GM23338 (cell line): ENCODE measurements at regions not wholly inside any gene's neighbourhood (a gene's known extent, or its start where the extent isn't known, plus 50 kb on each side); places are given as distances from the start of the nearest gene placed in this dataset.
A peak's percentile ranks its signal among the peaks of the same experiment; 100 is the strongest.

Source experiments
- ATAC-seq: fragments of 200-7000 bp; cut with Tn5 transposase; 3 replicates; pipeline ENCODE4 v1.9.1; 2020
- DNase-seq: peaks from one replicate; pipeline ENCODE4 v3.0.0-alpha.2; 2015; ENCODE audit warnings: low spot score
- H2AFZ ChIP-seq: fragments of 200-600 bp; sonication (generic); 2 replicates; pipeline ENCODE4 v1.8.0; 2016; ENCODE audit warnings: antibody characterized with exemption, mild to moderate bottlenecking, moderate library complexity
- H3F3A ChIP-seq: fragments of 200-600 bp; sonication (generic); replicated peaks from 2 replicates; pipeline ENCODE4 v1.8.0; 2017; ENCODE audit warnings: antibody characterized with exemption, mixed run types, low read depth
- H3K27ac ChIP-seq: fragments of 200-600 bp; sonication (generic); 2 replicates; pipeline ENCODE4 v1.6.1; 2016; ENCODE audit warnings: low read depth
- H3K27me3 ChIP-seq: fragments of 200-600 bp; sonication (generic); 2 replicates; pipeline ENCODE4 v1.8.0; 2016; ENCODE audit warnings: mild to moderate bottlenecking, mixed run types, moderate library complexity; ENCODE audit not compliant: insufficient read depth
- H3K36me3 ChIP-seq: fragments of 200-600 bp; sonication (generic); 2 replicates; pipeline ENCODE4 v1.8.0; 2016; ENCODE audit warnings: mild to moderate bottlenecking; ENCODE audit not compliant: insufficient read depth
- H3K4me1 ChIP-seq: fragments of 200-600 bp; sonication (generic); 2 replicates; pipeline ENCODE4 v1.8.0; 2016; ENCODE audit warnings: mild to moderate bottlenecking, moderate library complexity; ENCODE audit not compliant: insufficient read depth
- H3K4me2 ChIP-seq: fragments of 200-600 bp; sonication (generic); 2 replicates; pipeline ENCODE4 v1.7.1; 2017; ENCODE audit warnings: mixed run types
- H3K4me3 ChIP-seq: fragments of 200-600 bp; sonication (generic); 2 replicates; pipeline ENCODE4 v1.6.1; 2016; ENCODE audit warnings: mixed run types
- H3K79me2 ChIP-seq: fragments of 200-600 bp; sonication (generic); replicated peaks from 2 replicates; pipeline ENCODE4 v1.8.0; 2017; ENCODE audit warnings: mild to moderate bottlenecking; ENCODE audit not compliant: insufficient read depth
- H3K9me2 ChIP-seq: fragments of 200-600 bp; sonication (generic); 2 replicates; pipeline ENCODE4 v1.8.0; 2017; ENCODE audit not compliant: insufficient read depth
- H4K20me1 ChIP-seq: fragments of 200-600 bp; sonication (generic); replicated peaks from 2 replicates; pipeline ENCODE4 v1.8.0; 2017; ENCODE audit warnings: mild to moderate bottlenecking; ENCODE audit not compliant: insufficient read depth
- H3K27ac Mint-ChIP-seq: 2 replicates; pipeline ENCODE4 v1.8.0; 2020; ENCODE audit warnings: inconsistent platforms, mild to moderate bottlenecking, moderate library complexity, mixed read lengths
- H3K27me3 Mint-ChIP-seq: 3 replicates; pipeline ENCODE4 v1.8.0; 2022; ENCODE audit warnings: low read depth, mild to moderate bottlenecking, moderate library complexity, mixed read lengths, inconsistent platforms; ENCODE audit not compliant: insufficient read depth, poor library complexity
- H3K36me3 Mint-ChIP-seq: 3 replicates; pipeline ENCODE4 v1.8.0; 2021; ENCODE audit warnings: low read depth, mild to moderate bottlenecking, inconsistent platforms, moderate library complexity, mixed read lengths
- H3K4me1 Mint-ChIP-seq: 3 replicates; pipeline ENCODE4 v1.8.0; 2020; ENCODE audit warnings: mild to moderate bottlenecking, inconsistent platforms, mixed read lengths
- H3K4me3 Mint-ChIP-seq: 3 replicates; pipeline ENCODE4 v1.8.0; 2021; ENCODE audit warnings: moderate library complexity, mild to moderate bottlenecking, inconsistent platforms, mixed read lengths
- H3K9me3 Mint-ChIP-seq: 3 replicates; pipeline ENCODE4 v1.8.0; 2020; ENCODE audit warnings: moderate library complexity, mild to moderate bottlenecking, inconsistent platforms, mixed read lengths
- CREB1 ChIP-seq: fragments of 250-450 bp; sonication (Bioruptor Pico); IDR thresholded peaks from 2 replicates; pipeline ENCODE4 v1.5.0; 2020; ENCODE audit warnings: low read depth, mild to moderate bottlenecking, moderate library complexity
- ETS1 ChIP-seq: IDR thresholded peaks from 2 replicates; pipeline ENCODE4 v1.6.1; 2016; ENCODE audit warnings: antibody characterized with exemption
- EZH2 ChIP-seq: fragments of 200-600 bp; sonication (generic); IDR thresholded peaks from one replicate; pipeline ENCODE4 v1.8.0; 2017; ENCODE audit warnings: antibody characterized with exemption, mild to moderate bottlenecking, low read depth; ENCODE audit not compliant: unreplicated experiment
- EZH2phosphoT487 ChIP-seq: fragments of 200-600 bp; sonication (generic); IDR thresholded peaks from one replicate; pipeline ENCODE4 v1.8.1; 2018; ENCODE audit warnings: antibody characterized with exemption; ENCODE audit not compliant: unreplicated experiment
- NANOG ChIP-seq: IDR thresholded peaks from 2 replicates; pipeline ENCODE4 v1.6.1; 2016; ENCODE audit warnings: antibody characterized with exemption, borderline replicate concordance
- STAT1 ChIP-seq: IDR thresholded peaks from one replicate; pipeline ENCODE4 v1.6.1; 2016; ENCODE audit warnings: antibody characterized with exemption; ENCODE audit not compliant: unreplicated experiment
- ZNF114 ChIP-seq: fragments of 250-450 bp; sonication (Bioruptor Pico); IDR thresholded peaks from 2 replicates; pipeline ENCODE4 v1.5.0; 2020; ENCODE audit warnings: mild to moderate bottlenecking, moderate library complexity
- ZNF331 ChIP-seq: fragments of 250-450 bp; sonication (Bioruptor Pico); IDR thresholded peaks from 2 replicates; pipeline ENCODE4 v1.5.0; 2020; ENCODE audit warnings: low read depth, mild to moderate bottlenecking, moderate library complexity
- TF ChIP-seq, protein P1 (sequence below), 2 experiments: fragments of 200-600 bp in 1 of 2; sonication (generic) in 1 of 2; conservative IDR thresholded peaks; 2 replicates each; pipeline versions ENCODE4 v1.5.1 to v1.6.1; 2016 to 2017; ENCODE audit warnings: antibody characterized with exemption in 2 of 2, low read depth in 2 of 2, mild to moderate bottlenecking in 2 of 2, moderate library complexity in 1 of 2
- TF ChIP-seq, protein P2 (sequence below): IDR thresholded peaks from one replicate; pipeline ENCODE4 v1.6.1; 2018; ENCODE audit warnings: antibody characterized with exemption; ENCODE audit not compliant: unreplicated experiment

DNA sequence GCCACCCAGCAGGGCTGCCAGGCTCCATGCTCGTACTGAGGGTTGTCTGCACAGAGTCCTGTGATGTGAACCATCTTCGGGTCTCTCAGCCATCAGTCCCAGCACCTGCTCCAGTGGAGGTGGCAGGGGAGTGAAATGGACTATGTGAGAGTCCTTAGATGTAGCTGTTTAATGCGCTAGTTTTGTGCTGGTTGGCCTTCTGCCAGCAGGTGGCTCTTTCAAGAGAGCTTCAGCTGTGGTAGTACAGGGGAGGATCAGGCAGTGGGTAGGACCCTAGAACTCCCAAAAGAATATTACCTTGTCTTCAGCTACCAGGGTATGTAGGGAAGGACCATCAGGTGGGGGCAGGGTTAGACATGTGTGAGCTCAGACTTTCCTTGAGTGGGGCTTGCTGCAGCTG is 1066.0 kb downstream of the GLUD2 start:
- Mint-ChIP-seq H3K36me3 (peaks cover 3% of the 10 kb centered on the region; the same call in 2 of the 3 replicates), H3K27me3 (no peaks in the 10 kb centered on the region), H3K9me3 (no peaks in the 10 kb centered on the region), H3K4me3 (no peak overlapping the region), H3K27ac (no peak overlapping the region), H3K4me1 (peaks cover 15% of the 10 kb centered on the region)
- no peaks in the 10 kb centered on the region for H3K36me3 ChIP-seq
- H2AFZ ChIP-seq = no peak overlapping the region
- H4K20me1 ChIP-seq = no peaks in the 10 kb centered on the region
- no peaks in the 10 kb centered on the region for H3K9me2 ChIP-seq
- peak; percentile 31; the same call in 1 of the 3 replicates for ATAC-seq
- TF ChIP-seq STAT1 = no peak
- no peak for TF ChIP-seq EZH2
- TF ChIP-seq, protein P1, sequence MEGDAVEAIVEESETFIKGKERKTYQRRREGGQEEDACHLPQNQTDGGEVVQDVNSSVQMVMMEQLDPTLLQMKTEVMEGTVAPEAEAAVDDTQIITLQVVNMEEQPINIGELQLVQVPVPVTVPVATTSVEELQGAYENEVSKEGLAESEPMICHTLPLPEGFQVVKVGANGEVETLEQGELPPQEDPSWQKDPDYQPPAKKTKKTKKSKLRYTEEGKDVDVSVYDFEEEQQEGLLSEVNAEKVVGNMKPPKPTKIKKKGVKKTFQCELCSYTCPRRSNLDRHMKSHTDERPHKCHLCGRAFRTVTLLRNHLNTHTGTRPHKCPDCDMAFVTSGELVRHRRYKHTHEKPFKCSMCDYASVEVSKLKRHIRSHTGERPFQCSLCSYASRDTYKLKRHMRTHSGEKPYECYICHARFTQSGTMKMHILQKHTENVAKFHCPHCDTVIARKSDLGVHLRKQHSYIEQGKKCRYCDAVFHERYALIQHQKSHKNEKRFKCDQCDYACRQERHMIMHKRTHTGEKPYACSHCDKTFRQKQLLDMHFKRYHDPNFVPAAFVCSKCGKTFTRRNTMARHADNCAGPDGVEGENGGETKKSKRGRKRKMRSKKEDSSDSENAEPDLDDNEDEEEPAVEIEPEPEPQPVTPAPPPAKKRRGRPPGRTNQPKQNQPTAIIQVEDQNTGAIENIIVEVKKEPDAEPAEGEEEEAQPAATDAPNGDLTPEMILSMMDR (conservative IDR thresholded peaks at IDR 0.05; ENCODE audit: low read depth in 2 of 2) = peak; percentile 37 to 46
- TF ChIP-seq ETS1 = no peak
- no peak for TF ChIP-seq ZNF114 (CRISPR knock-in tag)
- H3K4me1 ChIP-seq = peaks cover 9% of the 10 kb centered on the region; the same call in 1 of the 2 replicates
- DNase-seq = peak; percentile 11
- no peaks in the 10 kb centered on the region for H3K79me2 ChIP-seq
- no peak overlapping the region for H3K27ac ChIP-seq
- no peak overlapping the region for H3K4me2 ChIP-seq
- H3K4me3 ChIP-seq = no peak overlapping the region
- H3F3A ChIP-seq = no peaks in the 10 kb centered on the region
- H3K27me3 ChIP-seq = no peaks in the 10 kb centered on the region

DNA sequence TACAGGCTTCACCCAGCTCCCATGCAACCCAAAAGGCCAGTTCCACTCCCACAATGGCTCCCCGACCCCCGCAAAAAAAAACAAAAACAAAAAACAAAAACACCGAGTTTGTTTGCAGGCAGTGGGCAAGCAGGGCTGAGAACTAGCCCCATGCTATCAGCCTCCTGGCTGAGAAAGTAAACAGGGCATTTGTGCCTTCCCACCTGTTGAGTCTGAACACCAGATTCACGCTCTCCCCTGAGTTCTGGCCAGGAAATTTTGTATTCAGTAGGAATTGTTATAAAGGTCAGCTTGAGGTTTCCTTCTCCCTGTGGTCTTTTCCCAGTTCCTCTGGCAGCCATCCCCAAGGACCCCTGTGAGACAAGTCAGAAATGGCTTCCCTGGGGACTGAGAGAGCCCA is 1066.5 kb downstream of the GLUD2 start:
- H3K27me3 Mint-ChIP-seq = no peaks in the 10 kb centered on the region
- no peak overlapping the region for H3K4me3 Mint-ChIP-seq
- no peaks in the 10 kb centered on the region for H3F3A ChIP-seq
- TF ChIP-seq EZH2 = no peak
- no peak for TF ChIP-seq ZNF331
- TF ChIP-seq, protein P1 (conservative IDR thresholded peaks at IDR 0.05; ENCODE audit: low read depth in 2 of 2) = no peak
- no peak for TF ChIP-seq ZNF114 (CRISPR knock-in tag)
- TF ChIP-seq, protein P2, sequence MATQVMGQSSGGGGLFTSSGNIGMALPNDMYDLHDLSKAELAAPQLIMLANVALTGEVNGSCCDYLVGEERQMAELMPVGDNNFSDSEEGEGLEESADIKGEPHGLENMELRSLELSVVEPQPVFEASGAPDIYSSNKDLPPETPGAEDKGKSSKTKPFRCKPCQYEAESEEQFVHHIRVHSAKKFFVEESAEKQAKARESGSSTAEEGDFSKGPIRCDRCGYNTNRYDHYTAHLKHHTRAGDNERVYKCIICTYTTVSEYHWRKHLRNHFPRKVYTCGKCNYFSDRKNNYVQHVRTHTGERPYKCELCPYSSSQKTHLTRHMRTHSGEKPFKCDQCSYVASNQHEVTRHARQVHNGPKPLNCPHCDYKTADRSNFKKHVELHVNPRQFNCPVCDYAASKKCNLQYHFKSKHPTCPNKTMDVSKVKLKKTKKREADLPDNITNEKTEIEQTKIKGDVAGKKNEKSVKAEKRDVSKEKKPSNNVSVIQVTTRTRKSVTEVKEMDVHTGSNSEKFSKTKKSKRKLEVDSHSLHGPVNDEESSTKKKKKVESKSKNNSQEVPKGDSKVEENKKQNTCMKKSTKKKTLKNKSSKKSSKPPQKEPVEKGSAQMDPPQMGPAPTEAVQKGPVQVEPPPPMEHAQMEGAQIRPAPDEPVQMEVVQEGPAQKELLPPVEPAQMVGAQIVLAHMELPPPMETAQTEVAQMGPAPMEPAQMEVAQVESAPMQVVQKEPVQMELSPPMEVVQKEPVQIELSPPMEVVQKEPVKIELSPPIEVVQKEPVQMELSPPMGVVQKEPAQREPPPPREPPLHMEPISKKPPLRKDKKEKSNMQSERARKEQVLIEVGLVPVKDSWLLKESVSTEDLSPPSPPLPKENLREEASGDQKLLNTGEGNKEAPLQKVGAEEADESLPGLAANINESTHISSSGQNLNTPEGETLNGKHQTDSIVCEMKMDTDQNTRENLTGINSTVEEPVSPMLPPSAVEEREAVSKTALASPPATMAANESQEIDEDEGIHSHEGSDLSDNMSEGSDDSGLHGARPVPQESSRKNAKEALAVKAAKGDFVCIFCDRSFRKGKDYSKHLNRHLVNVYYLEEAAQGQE = no peak
- TF ChIP-seq STAT1 = no peak
- TF ChIP-seq CREB1 (CRISPR knock-in tag) = no peak
- TF ChIP-seq ETS1 = no peak
- no peak for TF ChIP-seq EZH2phosphoT487
- TF ChIP-seq NANOG = no peak

More for the DNA sequence above, 1066.5 kb downstream of the GLUD2 start:
- ATAC-seq = no peak
- no peak overlapping the region for H3K27ac Mint-ChIP-seq
- Histone ChIP-seq H3K9me2 (no peaks in the 10 kb centered on the region), H4K20me1 (no peaks in the 10 kb centered on the region), H3K4me1 (peaks cover 9% of the 10 kb centered on the region; the same call in 1 of the 2 replicates), H3K4me2 (no peak overlapping the region), H3K27ac (no peak overlapping the region), H2AFZ (no peak overlapping the region), H3K79me2 (no peaks in the 10 kb centered on the region), H3K4me3 (no peak overlapping the region), H3K36me3 (no peaks in the 10 kb centered on the region), H3K27me3 (no peaks in the 10 kb centered on the region)
- DNase-seq = no peak
- H3K36me3 Mint-ChIP-seq = peaks cover 3% of the 10 kb centered on the region; the same call in 2 of the 3 replicates
- peaks cover 15% of the 10 kb centered on the region for H3K4me1 Mint-ChIP-seq
- no peaks in the 10 kb centered on the region for H3K9me3 Mint-ChIP-seq
